ENCODE measurements at regions not wholly inside any gene's neighbourhood (a gene's known extent, or its start where the extent isn't known, plus 50 kb on each side); places are given as distances from the start of the nearest gene placed in this dataset.
"Not testable (repeated sequence)": the region's sequence is repeated elsewhere in the genome, so short reads cannot be mapped to it uniquely, and the experiment has no call there.

DNA sequence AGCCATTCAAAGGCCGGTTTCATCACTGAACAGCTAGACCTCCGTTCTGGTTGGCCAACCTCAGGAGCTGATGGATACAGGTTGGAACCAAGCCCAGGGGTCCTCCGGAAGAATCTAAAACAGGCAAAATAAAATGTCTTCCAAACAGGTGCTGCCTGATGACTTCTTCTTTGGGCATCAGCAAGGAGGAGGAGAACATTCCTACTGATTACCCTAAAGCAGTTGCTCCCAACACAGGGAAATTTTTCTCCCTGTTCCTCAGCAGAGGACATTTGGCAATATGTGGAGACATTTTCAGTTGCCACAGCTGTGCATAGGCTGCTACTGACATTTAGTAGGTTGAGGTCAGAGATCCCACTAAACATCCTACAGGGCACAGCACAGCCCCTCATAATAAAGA lies 319.3 kb upstream of the PPARGC1A start:
- no peak for DNase-seq (ENCODE audit: low spot score)

DNA sequence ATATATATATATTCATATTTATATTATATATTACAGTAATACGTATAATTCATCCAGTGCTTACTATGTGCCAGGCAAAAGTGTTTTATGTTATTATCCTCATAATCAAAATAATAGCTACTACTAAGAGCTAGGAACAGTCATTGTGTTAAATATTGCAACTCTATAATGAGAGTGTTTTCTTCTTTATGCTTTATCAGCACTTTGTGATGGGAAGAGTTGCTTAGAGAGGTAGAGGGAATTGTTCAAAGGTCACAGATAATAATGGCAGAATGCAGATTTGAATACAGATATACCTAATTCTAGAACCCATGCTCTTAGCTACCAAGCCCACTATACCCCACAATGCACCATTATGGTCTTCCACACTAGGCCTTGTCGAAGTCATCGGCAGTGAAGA lies 318.8 kb upstream of the PPARGC1A start:
- DNase-seq (ENCODE audit: low spot score), result no peak

DNA sequence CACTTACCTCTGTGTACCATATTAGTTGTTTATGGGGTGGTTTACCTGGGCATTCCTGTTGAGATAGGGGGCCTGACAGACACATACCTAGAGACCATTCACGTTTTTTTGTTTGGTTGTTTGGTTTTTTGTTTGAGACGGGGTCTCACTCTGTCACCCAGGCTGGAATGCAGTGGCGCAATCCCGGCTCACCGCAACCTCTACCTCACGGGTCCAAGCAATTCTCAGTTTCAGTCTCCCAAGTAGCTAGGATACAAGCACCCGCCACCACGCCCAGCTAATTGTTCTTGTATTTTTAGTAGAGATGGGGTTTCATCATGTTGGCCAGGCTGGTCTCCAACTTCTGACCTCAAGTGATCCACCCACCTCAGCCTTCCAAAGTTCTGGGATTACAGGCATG lies 314.9 kb upstream of the PPARGC1A start:
- DNase-seq (ENCODE audit: low spot score), result not testable (repeated sequence)

DNA sequence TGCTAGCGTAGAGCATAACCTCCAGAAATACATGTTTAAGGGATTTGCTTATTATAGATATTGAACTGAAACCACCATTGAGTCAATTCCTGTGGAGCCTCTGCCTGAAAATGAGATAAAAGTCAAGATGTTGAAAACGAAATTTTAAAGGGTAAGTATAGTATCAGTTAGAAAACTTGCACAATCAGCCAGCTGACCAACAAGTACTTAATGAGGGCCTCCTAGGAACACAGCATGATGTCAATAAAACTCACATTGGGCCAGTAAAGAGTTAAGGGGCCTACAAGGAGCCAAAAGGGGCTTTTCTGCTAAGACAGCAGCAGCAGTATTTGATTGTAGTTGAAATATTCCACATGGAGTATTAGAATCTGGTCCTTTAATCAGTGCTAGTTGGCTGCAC lies 314.1 kb upstream of the PPARGC1A start:
- no peak for DNase-seq (ENCODE audit: low spot score)

GRCh38 chr4:24202579-24202978 lies 312.7 kb upstream of the PPARGC1A start:
- DNase-seq (ENCODE audit: low spot score), result no peak

- DNase-seq (ENCODE audit: low spot score), result no peak
Observed at GRCh38 chr4:24197955-24198354, 308.1 kb upstream of the PPARGC1A start.

DNA sequence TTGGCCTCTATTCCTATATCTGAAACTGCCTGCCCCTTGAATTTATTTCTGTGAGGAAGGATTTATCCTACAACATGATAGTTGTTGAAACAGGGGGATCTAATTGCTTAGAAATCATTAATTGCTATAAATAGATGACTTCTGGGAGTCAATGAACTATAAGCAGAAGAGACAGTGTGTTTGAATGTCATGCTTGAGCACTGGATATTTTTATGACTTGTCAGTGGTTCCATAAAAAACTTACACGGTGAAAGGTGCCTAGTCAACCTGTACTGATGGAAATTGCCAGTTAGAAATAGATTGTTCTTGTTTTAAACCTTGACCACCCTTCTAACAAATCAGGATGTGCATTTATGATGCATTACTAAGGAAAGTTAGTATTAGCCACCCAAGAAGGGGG lies 306.9 kb upstream of the PPARGC1A start:
- DNase-seq (ENCODE audit: low spot score), result no peak

GRCh38 chr4:24195991-24196736 lies 306.3 kb upstream of the PPARGC1A start:
- DNase-seq (ENCODE audit: low spot score), result no peak

DNA sequence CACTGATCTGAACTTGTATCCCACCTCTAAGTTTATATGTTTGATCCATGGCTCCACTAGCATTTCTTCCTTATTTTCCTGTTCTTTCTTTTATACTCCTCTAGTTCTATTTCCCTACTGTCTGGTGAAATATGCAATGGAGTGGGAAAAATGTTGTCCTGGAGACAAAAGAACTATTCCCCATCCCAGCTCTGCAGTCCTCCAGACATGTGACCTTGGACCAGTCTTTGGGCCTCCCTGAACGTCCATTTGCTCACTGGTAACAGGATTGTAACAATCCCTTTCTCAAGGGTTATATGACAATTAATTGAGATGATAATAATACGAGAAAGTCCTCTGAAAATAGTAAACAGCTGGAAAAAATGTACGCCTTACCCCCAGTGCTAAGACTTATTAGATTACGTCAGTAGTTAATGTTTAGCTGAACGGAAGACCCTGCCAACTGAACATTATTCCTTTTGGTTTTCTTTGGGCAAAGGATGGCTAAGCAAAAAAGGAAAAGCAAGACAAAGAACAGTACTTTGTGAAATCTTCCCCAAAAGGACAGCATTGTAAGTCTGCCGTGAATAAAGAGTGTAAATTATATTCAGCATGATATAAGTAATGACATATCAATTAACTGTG lies 302.3 kb upstream of the PPARGC1A start:
- DNase-seq (ENCODE audit: low spot score), result no peak

DNA sequence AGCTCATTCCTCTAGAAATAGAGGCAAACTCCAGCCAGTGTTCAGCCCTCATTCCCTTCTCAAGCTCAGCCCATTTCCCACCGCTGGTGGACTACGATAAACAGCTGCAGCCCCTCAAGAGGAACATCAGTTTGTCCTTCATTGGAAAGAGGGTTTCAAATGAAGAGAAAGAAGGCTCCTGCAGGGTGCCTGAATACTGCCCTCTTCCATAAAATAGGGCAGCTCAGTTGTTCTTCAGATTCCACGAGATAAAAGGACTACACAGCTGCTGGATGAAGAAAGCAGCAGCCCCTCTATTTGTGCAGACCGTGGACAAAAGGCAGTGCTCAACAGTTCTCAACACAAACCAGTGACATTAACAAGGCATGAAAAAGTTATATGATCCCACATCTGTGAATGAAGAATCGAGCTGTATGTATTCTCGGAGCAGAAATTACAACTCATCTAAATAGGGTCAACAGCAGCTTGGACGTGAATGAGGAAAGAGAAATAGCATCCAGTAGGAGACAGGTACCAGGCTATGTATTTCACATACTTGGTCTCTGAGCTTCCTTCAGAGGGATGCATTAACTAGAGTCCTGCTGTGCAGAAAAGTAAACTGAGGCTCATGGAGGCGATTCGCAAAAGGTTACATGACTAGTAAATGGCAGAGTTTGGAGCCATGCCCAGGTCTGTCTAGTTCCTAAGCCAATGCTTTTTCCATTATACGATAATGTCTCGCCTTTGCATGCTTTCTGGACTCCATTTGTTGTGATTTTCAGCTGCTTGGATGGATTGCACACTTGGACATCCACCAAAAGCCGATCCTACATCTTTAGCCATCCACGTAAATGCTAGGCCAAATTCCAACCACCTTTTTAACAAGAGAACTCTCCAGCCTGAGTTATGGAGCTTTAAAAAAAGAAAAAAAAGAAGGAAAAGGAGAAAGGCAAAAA lies 301.2 kb upstream of the PPARGC1A start:
- no peak for DNase-seq (ENCODE audit: low spot score)

DNA sequence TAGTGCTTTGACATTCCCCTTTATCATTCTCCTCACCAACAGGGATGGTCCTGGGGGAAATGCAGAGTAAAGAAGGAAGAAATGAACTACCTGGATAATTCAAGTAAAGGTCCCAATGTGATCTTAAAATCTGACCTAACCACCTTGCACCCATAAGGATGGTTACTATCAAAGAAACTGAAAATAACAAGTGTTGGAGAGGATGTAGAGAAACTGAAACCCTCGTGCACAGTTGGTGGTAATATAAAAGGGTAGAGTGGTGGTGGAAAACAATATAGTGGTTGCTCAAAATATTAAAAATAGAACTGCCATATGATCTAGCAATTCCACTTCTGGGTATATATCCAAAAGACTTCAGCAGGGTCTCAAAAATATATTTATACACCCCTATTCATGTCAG lies 298.6 kb upstream of the PPARGC1A start:
- DNase-seq (ENCODE audit: low spot score), result no peak

- no peak for DNase-seq (ENCODE audit: low spot score)
Observed at GRCh38 chr4:24186466-24186865, 296.6 kb upstream of the PPARGC1A start.

- no peak for DNase-seq (ENCODE audit: low spot score)
Observed at GRCh38 chr4:24181005-24181404, 291.2 kb upstream of the PPARGC1A start.

DNA sequence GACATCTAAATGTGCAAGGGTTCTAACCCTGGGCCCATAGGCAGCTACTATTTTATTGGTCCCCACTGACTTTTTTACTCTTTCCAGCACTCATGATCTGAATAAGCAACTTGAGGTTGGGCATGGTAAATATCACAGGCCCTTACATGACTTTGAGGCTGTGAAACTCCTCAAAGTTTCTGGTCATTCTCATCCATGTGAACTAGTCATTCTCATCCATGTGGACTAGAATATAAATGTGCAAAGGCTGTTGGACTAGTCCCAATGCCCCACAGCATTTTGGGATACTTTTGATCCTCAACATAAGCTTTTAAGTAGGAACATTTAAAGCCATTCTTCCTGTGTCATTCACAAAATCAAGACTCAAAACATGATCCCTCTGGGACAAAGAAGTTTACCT lies 290.7 kb upstream of the PPARGC1A start:
- DNase-seq (ENCODE audit: low spot score), result no peak

- no peak for DNase-seq (ENCODE audit: low spot score)
Observed at GRCh38 chr4:24179201-24179840, 289.5 kb upstream of the PPARGC1A start.

DNA sequence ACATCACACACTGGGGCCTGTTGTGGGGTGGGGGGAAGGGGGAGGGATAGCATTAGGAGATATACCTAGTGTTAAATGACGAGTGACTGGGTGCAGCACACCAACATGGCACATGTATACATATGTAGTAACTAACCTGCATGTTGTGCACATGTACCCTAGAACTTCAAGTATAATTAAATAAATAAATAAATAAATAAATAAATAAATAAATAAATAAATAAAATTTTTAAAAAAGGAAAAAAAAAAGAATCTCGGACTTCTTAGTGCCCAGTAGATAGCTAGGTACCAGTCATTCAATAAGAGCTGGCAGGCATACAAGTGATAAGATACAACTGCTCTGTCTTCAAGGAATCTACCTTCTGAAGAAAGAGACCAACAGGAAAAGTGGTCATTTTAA lies 287.6 kb upstream of the PPARGC1A start:
- DNase-seq (ENCODE audit: low spot score), result not testable (repeated sequence)

- no peak for DNase-seq (ENCODE audit: low spot score)
Observed at GRCh38 chr4:24175707-24176106, 285.9 kb upstream of the PPARGC1A start.

- DNase-seq (ENCODE audit: low spot score), result peak; percentile 8
Observed at GRCh38 chr4:24174602-24175001, 284.8 kb upstream of the PPARGC1A start.

GRCh38 chr4:24172406-24172805 lies 282.6 kb upstream of the PPARGC1A start:
- no peak for DNase-seq (ENCODE audit: low spot score)

GRCh38 chr4:24169956-24170355 lies 280.1 kb upstream of the PPARGC1A start:
- no peak for DNase-seq (ENCODE audit: low spot score)

GRCh38 chr4:24168658-24169057 lies 278.8 kb upstream of the PPARGC1A start:
- no peak for DNase-seq (ENCODE audit: low spot score)

GRCh38 chr4:24166501-24166900 lies 276.7 kb upstream of the PPARGC1A start:
- DNase-seq (ENCODE audit: low spot score), result no peak
